GM12878 (cell line): ENCODE measurements at regions not wholly inside any gene's neighbourhood (a gene's known extent, or its start where the extent isn't known, plus 50 kb on each side); places are given as distances from the start of the nearest gene placed in this dataset.

Source experiments
- ATAC-seq: fragments of 200-7000 bp; cut with Tn5 transposase; 3 replicates; pipeline ENCODE4 v1.9.1; 2020; ENCODE audit warnings: mild to moderate bottlenecking, moderate library complexity
- BruUV-seq: library from RNA; stranded (reverse); fragments of 400-500 nt; replicated peaks from 2 replicates; lab custom pipeline; 2021; lab: Mats Ljungman, UMichigan
- CTCF ChIA-PET: fragments of 300-600 bp; sonication (Branson Sonifier 250); formaldehyde crosslinking; extraction: SDS; loops from one replicate; lab custom pipeline; 2021; ENCODE audit warnings: inconsistent platforms; lab: Yijun Ruan, JAX
- POLR2A ChIA-PET: fragments of 350-600 bp; formaldehyde crosslinking; extraction: SDS; loops from one replicate; lab custom pipeline; 2021; ENCODE audit warnings: inconsistent platforms; lab: Charles Lee
- RAD21 ChIA-PET: fragments of 300-600 bp; sonication (Branson Sonifier 250); formaldehyde crosslinking; loops from one replicate; lab custom pipeline; 2023; ENCODE audit warnings: antibody characterized with exemption; ENCODE audit not compliant: unreplicated experiment; lab: Charles Lee
- SMC1A ChIA-PET: fragments of 300-600 bp; sonication (Branson Sonifier 250); formaldehyde crosslinking; loops from one replicate; lab custom pipeline; 2023; ENCODE audit not compliant: unreplicated experiment, uncharacterized antibody; lab: Charles Lee
- DNase-seq: peaks from one replicate; pipeline ENCODE4 v3.0.0-alpha.2; 2011; ENCODE audit warnings: low read depth, low spot score
- FAIRE-seq: peaks from 3 replicates; lab custom pipeline; 2011; peaks lifted over from hg19 to GRCh38; lab: Jason Lieb, UNC
- H2AFZ ChIP-seq: 2 replicates; pipeline ENCODE4 v1.6.0; 2011; ENCODE audit warnings: low read depth, low read length, control low read depth; ENCODE audit not compliant: control insufficient read depth
- H3K27ac ChIP-seq: 2 replicates; pipeline ENCODE4 v1.5.1; 2011; ENCODE audit warnings: control low read depth; ENCODE audit not compliant: control insufficient read depth, insufficient read depth
- H3K27me3 ChIP-seq, 2 experiments: replicated peaks in 1 of 2; 2 replicates each; pipeline versions ENCODE4 v1.6.0 to v1.6.1; 2011; ENCODE audit warnings: low read length in 1 of 2; ENCODE audit not compliant: control insufficient read depth in 2 of 2, insufficient read depth in 2 of 2
- H3K36me3 ChIP-seq, 2 experiments: 2 replicates each; pipeline ENCODE4 v1.5.1; 2011; ENCODE audit warnings: low read length in 1 of 2; ENCODE audit not compliant: control insufficient read depth in 2 of 2, insufficient read depth in 2 of 2
- H3K4me1 ChIP-seq: 2 replicates; pipeline ENCODE4 v1.6.1; 2011; ENCODE audit warnings: mild to moderate bottlenecking, low read length, moderate library complexity, mixed read lengths; ENCODE audit not compliant: control insufficient read depth, insufficient read depth
- H3K4me2 ChIP-seq: 2 replicates; pipeline ENCODE4 v1.6.0; 2011; ENCODE audit warnings: control low read depth; ENCODE audit not compliant: control insufficient read depth, insufficient read depth
- H3K4me3 ChIP-seq: fragments of 200-600 bp; sonication (generic); 2 replicates; pipeline ENCODE4 v1.5.1; 2016
- H3K79me2 ChIP-seq: 2 replicates; pipeline ENCODE4 v1.6.0; 2011; ENCODE audit warnings: low read length; ENCODE audit not compliant: control insufficient read depth, insufficient read depth
- H3K9ac ChIP-seq: 2 replicates; pipeline ENCODE4 v1.8.0; 2011; ENCODE audit warnings: low read length, control low read depth, mixed read lengths; ENCODE audit not compliant: control insufficient read depth, insufficient read depth
- H3K9me3 ChIP-seq: replicated peaks from 3 replicates; pipeline ENCODE4 v1.5.1; 2011; ENCODE audit warnings: mild to moderate bottlenecking, low read length; ENCODE audit not compliant: control insufficient read depth, insufficient read depth
- H4K20me1 ChIP-seq: 2 replicates; pipeline ENCODE4 v1.6.0; 2011; ENCODE audit not compliant: control insufficient read depth, insufficient read depth
- CBX5 ChIP-seq: sonication (generic); IDR thresholded peaks from 2 replicates; pipeline ENCODE4 v1.6.1; 2016; ENCODE audit warnings: low read depth, moderate library complexity, mild to moderate bottlenecking, inconsistent platforms
- E2F8 ChIP-seq: fragments of 450-650 bp; IDR thresholded peaks from 2 replicates; pipeline ENCODE4 v1.6.1; 2018; ENCODE audit warnings: mild to moderate bottlenecking, low read depth, moderate library complexity; ENCODE audit not compliant: partially characterized antibody
- SMC3 ChIP-seq: IDR thresholded peaks from 2 replicates; pipeline ENCODE4 v1.6.1; 2011; ENCODE audit warnings: low read length, improper control_type of control experiment, borderline replicate concordance
- SREBF2 ChIP-seq: IDR thresholded peaks from 2 replicates; pipeline ENCODE4 v1.6.1; 2012; ENCODE audit warnings: mild to moderate bottlenecking, low read length
- TARDBP ChIP-seq: IDR thresholded peaks from 2 replicates; pipeline ENCODE4 v1.6.1; 2016; ENCODE audit warnings: borderline replicate concordance
- WGBS: methylation state at CpG from one replicate; pipeline ENCODE4 v1.1.6; 2016; ENCODE audit warnings: low lambda C conversion rate; ENCODE audit not compliant: insufficient replicate concordance, insufficient coverage; ENCODE audit errors: missing lambda C conversion rate; 5-methylcytosine and 5-hydroxymethylcytosine counted together
- in situ Hi-C: fragments of 300-500 bp; cut with MboI; formaldehyde crosslinking; loops from 9 replicates; pipeline ENCODE4 v1.14.3; 2018; ENCODE audit warnings: mixed read lengths
- intact Hi-C: fragments of 100-400 bp; cut with micrococcal nuclease; formaldehyde crosslinking; loops from one replicate; pipeline ENCODE4 v1.14.2; 2022; ENCODE audit not compliant: unreplicated experiment
- TF ChIP-seq, protein P1 (sequence below): fragments of 450-650 bp; formaldehyde crosslinking; IDR thresholded peaks from 2 replicates; pipeline ENCODE4 v1.4.0; 2022; ENCODE audit warnings: mild to moderate bottlenecking, moderate library complexity
- TF ChIP-seq, protein P2 (sequence below): fragments of 450-650 bp; IDR thresholded peaks from 2 replicates; pipeline ENCODE4 v1.6.1; 2016; ENCODE audit warnings: mild to moderate bottlenecking
- TF ChIP-seq, protein P3 (sequence below): IDR thresholded peaks from 2 replicates; pipeline ENCODE4 v1.6.1; 2011; ENCODE audit warnings: borderline replicate concordance, low read depth, mild to moderate bottlenecking, moderate library complexity, low read length; ENCODE audit not compliant: insufficient read depth, poor library complexity, severe bottlenecking

DNA sequence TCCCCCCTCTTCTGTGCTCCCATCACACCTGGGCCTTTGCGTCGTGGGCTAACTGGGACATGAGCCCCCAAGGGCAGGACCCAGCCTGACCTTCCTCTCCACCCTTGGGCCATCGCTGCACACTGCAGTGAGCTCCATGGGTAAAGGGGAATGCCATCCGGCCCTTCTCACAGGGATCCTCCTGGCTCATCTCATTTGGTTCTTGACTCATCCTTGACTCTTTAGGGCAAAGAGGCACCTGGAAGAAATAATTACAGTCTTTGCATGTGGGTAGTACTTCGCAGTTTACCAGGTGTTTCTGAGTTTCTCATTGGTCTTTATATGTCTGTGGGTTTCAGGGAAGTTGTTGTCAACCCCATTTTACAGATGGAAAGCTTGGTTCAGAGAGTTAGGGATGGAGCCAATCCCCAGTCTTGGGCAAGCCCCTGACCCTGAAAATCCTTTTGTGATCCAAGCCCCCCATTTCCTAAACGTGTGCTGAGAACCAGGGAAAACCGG is 59.3 kb upstream of the ID3 start:
- no peaks in the 10 kb centered on the region for H3K9me3 ChIP-seq
- ChIA-PET RAD21 (interaction anchor here (1.3 to 4.0 kb wide), 8 partner anchors 18 to 64 kb away, joined by 5 to 26 read pairs (median 10); no protein-coding TSS in a partner anchor), POLR2A (interaction anchor here (0.5 to 5.8 kb wide), 7 partner anchors 16 to 72 kb away, joined by 5 to 55 read pairs (median 19); partner anchors contain the start of gene ID3)
- H3K79me2 ChIP-seq: no peaks in the 10 kb centered on the region
- H3K27ac ChIP-seq: no peak overlapping the region
- intact Hi-C loops: no loop called here
- H3K4me1 ChIP-seq: peaks cover 37% of the 10 kb centered on the region
- H3K4me2 ChIP-seq: peak overlapping the region; percentile 88; the same call in 1 of the 2 replicates
- no peak for ATAC-seq
- no peak overlapping the region for H2AFZ ChIP-seq
- no peak for FAIRE-seq
- TF ChIP-seq E2F8 (no peak), SREBF2 (no peak), SMC3 (no peak), TARDBP (no peak), CBX5 (no peak)
- TF ChIP-seq, protein P1, sequence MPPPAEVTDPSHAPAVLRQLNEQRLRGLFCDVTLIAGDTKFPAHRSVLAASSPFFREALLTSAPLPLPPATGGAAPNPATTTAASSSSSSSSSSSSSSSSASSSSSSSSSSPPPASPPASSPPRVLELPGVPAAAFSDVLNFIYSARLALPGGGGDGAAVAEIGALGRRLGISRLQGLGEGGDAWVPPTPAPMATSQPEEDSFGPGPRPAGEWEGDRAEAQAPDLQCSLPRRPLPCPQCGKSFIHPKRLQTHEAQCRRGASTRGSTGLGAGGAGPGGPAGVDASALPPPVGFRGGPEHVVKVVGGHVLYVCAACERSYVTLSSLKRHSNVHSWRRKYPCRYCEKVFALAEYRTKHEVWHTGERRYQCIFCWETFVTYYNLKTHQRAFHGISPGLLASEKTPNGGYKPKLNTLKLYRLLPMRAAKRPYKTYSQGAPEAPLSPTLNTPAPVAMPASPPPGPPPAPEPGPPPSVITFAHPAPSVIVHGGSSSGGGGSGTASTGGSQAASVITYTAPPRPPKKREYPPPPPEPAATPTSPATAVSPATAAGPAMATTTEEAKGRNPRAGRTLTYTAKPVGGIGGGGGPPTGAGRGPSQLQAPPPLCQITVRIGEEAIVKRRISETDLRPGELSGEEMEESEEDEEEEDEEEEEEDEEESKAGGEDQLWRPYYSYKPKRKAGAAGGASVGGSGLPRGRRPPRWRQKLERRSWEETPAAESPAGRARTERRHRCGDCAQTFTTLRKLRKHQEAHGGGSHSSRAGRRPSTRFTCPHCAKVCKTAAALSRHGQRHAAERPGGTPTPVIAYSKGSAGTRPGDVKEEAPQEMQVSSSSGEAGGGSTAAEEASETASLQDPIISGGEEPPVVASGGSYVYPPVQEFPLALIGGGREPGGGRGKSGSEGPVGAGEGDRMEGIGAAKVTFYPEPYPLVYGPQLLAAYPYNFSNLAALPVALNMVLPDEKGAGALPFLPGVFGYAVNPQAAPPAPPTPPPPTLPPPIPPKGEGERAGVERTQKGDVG: no peak
- TF ChIP-seq, protein P2, sequence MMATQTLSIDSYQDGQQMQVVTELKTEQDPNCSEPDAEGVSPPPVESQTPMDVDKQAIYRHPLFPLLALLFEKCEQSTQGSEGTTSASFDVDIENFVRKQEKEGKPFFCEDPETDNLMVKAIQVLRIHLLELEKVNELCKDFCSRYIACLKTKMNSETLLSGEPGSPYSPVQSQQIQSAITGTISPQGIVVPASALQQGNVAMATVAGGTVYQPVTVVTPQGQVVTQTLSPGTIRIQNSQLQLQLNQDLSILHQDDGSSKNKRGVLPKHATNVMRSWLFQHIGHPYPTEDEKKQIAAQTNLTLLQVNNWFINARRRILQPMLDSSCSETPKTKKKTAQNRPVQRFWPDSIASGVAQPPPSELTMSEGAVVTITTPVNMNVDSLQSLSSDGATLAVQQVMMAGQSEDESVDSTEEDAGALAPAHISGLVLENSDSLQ: no peak
- TF ChIP-seq, protein P3, sequence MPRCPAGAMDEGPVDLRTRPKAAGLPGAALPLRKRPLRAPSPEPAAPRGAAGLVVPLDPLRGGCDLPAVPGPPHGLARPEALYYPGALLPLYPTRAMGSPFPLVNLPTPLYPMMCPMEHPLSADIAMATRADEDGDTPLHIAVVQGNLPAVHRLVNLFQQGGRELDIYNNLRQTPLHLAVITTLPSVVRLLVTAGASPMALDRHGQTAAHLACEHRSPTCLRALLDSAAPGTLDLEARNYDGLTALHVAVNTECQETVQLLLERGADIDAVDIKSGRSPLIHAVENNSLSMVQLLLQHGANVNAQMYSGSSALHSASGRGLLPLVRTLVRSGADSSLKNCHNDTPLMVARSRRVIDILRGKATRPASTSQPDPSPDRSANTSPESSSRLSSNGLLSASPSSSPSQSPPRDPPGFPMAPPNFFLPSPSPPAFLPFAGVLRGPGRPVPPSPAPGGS: peak; percentile 17
- TF ChIP-seq, all 136 proteins: peak for 1
- BruUV-seq: no TSS peak
- Histone ChIP-seq H3K9ac (no peak overlapping the region), H4K20me1 (no peaks in the 10 kb centered on the region), H3K36me3 (no peaks in the 10 kb centered on the region), H3K4me3 (0 out of 2 replicates have a peak overlapping the region, but pooled peaks have one; percentile 64), H3K27me3 (no peaks in the 10 kb centered on the region)
- WGBS: 59% methylated on average over 7 of the region's 7 CpGs
- in situ Hi-C loops: no loop called here
- no peak for DNase-seq
- SMC1A ChIA-PET: interaction anchor here (1.1 to 3.9 kb wide), 12 partner anchors 12 to 74 kb away, joined by 3 to 27 read pairs (median 6); no protein-coding TSS in a partner anchor
- CTCF ChIA-PET: interaction anchor here (0.7 to 5.1 kb wide), 3 partner anchors 11 to 19 kb away, joined by 3 to 34 read pairs (median 21); no protein-coding TSS in a partner anchor
